Tibial nerve (tissue), 4 donors: ENCODE measurements at regions not wholly inside any gene's neighbourhood (a gene's known extent, or its start where the extent isn't known, plus 50 kb on each side); places are given as distances from the start of the nearest gene placed in this dataset.

Experiments
- CTCF ChIP-seq, 5 experiments: fragments of 200-600 bp in 3 of 5; fragments of 450-650 bp in 2 of 5; sonication (generic) in 3 of 5; IDR thresholded peaks; one replicate each; pipeline ENCODE4 v1.5.1; 2016 to 2019; ENCODE audit warnings: antibody characterized with exemption in 5 of 5, mild to moderate bottlenecking in 3 of 5, moderate library complexity in 2 of 5
- EP300 ChIP-seq, 2 donors: sonication (generic); formaldehyde crosslinking; IDR thresholded peaks; one replicate each; pipeline ENCODE4 v1.6.1; 2017; ENCODE audit warnings: antibody characterized with exemption in 2 of 2, mild to moderate bottlenecking in 1 of 2
- POLR2A ChIP-seq, 2 donors: fragments of 450-650 bp; IDR thresholded peaks; one replicate each; pipeline ENCODE4 v1.6.1; 2017; ENCODE audit warnings: antibody characterized with exemption in 2 of 2, mild to moderate bottlenecking in 2 of 2, moderate library complexity in 2 of 2

- TF ChIP-seq CTCF (IDR thresholded peaks at IDR 0.05) (no peak), EP300 (IDR thresholded peaks at IDR 0.05) (no peak), POLR2A (IDR thresholded peaks at IDR 0.05) (no peak)
Measured at GRCh38 chr3:15998911-15999310, 175.6 kb upstream of the GALNT15 start.
